H1 (cell line): ENCODE measurements at regions not wholly inside any gene's neighbourhood (a gene's known extent, or its start where the extent isn't known, plus 50 kb on each side); places are given as distances from the start of the nearest gene placed in this dataset.

Experiments used
- CTCF ChIA-PET: fragments of 300-600 bp; sonication (Branson Sonifier 250); formaldehyde crosslinking; loops from one replicate; lab custom pipeline; 2021; ENCODE audit not compliant: partially characterized antibody; lab: Charles Lee
- POLR2A ChIA-PET: fragments of 300-600 bp; sonication (Branson Sonifier 250); formaldehyde crosslinking; loops from one replicate; lab custom pipeline; 2021; ENCODE audit warnings: inconsistent platforms; ENCODE audit not compliant: partially characterized antibody; lab: Charles Lee
- DNase-seq, 2 experiments: peaks; one replicate each; pipeline versions ENCODE4 v3.0.0 to v3.0.0-alpha.2; 2010 to 2022; ENCODE audit warnings: low spot score in 2 of 2, low read depth in 1 of 2, mixed read lengths in 1 of 2
- FAIRE-seq: peaks from 2 replicates; lab custom pipeline; 2011; peaks lifted over from hg19 to GRCh38; lab: Jason Lieb, UNC
- H2AFZ ChIP-seq: 2 replicates; pipeline ENCODE4 v1.8.1; 2012; ENCODE audit warnings: low read length, inconsistent platforms
- H2AK5ac ChIP-seq: 2 replicates; pipeline ENCODE4 v1.6.1; 2013; ENCODE audit warnings: low read depth, low read length
- H2BK120ac ChIP-seq: replicated peaks from 2 replicates; pipeline ENCODE3; 2013; ENCODE audit warnings: low read depth, low read length, inconsistent platforms
- H2BK12ac ChIP-seq: 2 replicates; pipeline ENCODE4 v1.6.1; 2013; ENCODE audit warnings: low read depth, low read length
- H2BK15ac ChIP-seq: 2 replicates; pipeline ENCODE4 v1.6.1; 2013; ENCODE audit warnings: low read length
- H2BK20ac ChIP-seq: 2 replicates; pipeline ENCODE4 v1.6.1; 2013; ENCODE audit warnings: low read length
- H2BK5ac ChIP-seq: 2 replicates; pipeline ENCODE4 v1.6.1; 2013; ENCODE audit warnings: low read depth, low read length
- H3K14ac ChIP-seq: 2 replicates; pipeline ENCODE4 v1.6.1; 2013; ENCODE audit warnings: inconsistent platforms; ENCODE audit not compliant: insufficient read length
- H3K18ac ChIP-seq: 2 replicates; pipeline ENCODE4 v1.6.1; 2013; ENCODE audit warnings: low read length; ENCODE audit errors: extremely low read depth
- H3K23ac ChIP-seq: 2 replicates; pipeline ENCODE4 v1.6.1; 2013; ENCODE audit warnings: inconsistent platforms; ENCODE audit not compliant: insufficient read length
- H3K23me2 ChIP-seq: 2 replicates; pipeline ENCODE4 v1.6.1; 2013; ENCODE audit warnings: low read depth, low read length
- H3K27ac ChIP-seq: 2 replicates; pipeline ENCODE4 v1.6.1; 2011; ENCODE audit warnings: low read depth, low read length, inconsistent platforms
- H3K27me3 ChIP-seq, 4 experiments: replicated peaks in 1 of 4; 1 replicate in 1 of 4; 2 replicates in 3 of 4; pipeline versions ENCODE4 v1.6.1 to v1.8.1; 2011 to 2013; ENCODE audit warnings: low read length in 3 of 4, mild to moderate bottlenecking in 3 of 4, inconsistent platforms in 2 of 4, mixed read lengths in 2 of 4, moderate library complexity in 1 of 4; ENCODE audit not compliant: control insufficient read depth in 3 of 4, insufficient read depth in 3 of 4; ENCODE audit errors: extremely low read depth in 1 of 4
- H3K36me3 ChIP-seq, 4 experiments: 2 replicates each; pipeline versions ENCODE4 v1.6.1 to v1.8.1; 2011 to 2013; ENCODE audit warnings: mild to moderate bottlenecking in 4 of 4, low read length in 3 of 4, moderate library complexity in 2 of 4, control low read depth in 1 of 4, inconsistent platforms in 1 of 4; ENCODE audit not compliant: insufficient read depth in 4 of 4, control insufficient read depth in 2 of 4
- H3K4ac ChIP-seq: replicated peaks from 2 replicates; pipeline ENCODE3; 2013; ENCODE audit warnings: low read length, low read depth, mixed read lengths, inconsistent platforms; ENCODE audit not compliant: insufficient read length
- H3K4me1 ChIP-seq, 4 experiments: replicated peaks in 1 of 4; 1 replicate in 1 of 4; 2 replicates in 3 of 4; pipeline versions ENCODE4 v1.6.1 to v1.8.1; 2011 to 2013; ENCODE audit warnings: low read length in 3 of 4, inconsistent platforms in 2 of 4, mixed read lengths in 1 of 4; ENCODE audit not compliant: insufficient read depth in 4 of 4, control insufficient read depth in 3 of 4
- H3K4me2 ChIP-seq, 2 experiments: 2 replicates each; pipeline versions ENCODE4 v1.6.1 to v1.8.1; 2011 to 2013; ENCODE audit warnings: low read depth in 2 of 2, low read length in 2 of 2, control low read depth in 1 of 2, inconsistent platforms in 1 of 2, mild to moderate bottlenecking in 1 of 2; ENCODE audit not compliant: insufficient read depth in 1 of 2
- H3K4me3 ChIP-seq, 4 experiments: fragments of 200-600, 300-600 bp in 1 of 4; sonication (generic), shearing (Covaris generic), sonication (Bioruptor Twin) in 1 of 4; 2 replicates each; pipeline versions ENCODE4 v1.5.1 to v1.8.1; 2011 to 2016; ENCODE audit warnings: low read length in 4 of 4, low read depth in 3 of 4, control low read depth in 2 of 4, inconsistent platforms in 2 of 4, mild to moderate bottlenecking in 2 of 4, mixed read lengths in 1 of 4, moderate library complexity in 1 of 4; ENCODE audit not compliant: insufficient read depth in 2 of 4; ENCODE audit errors: extremely low read depth in 1 of 4
- H3K56ac ChIP-seq: replicated peaks from 2 replicates; pipeline ENCODE3; 2013; ENCODE audit warnings: low read depth, mild to moderate bottlenecking, mixed read lengths, low read length, inconsistent platforms; ENCODE audit not compliant: insufficient read length
- H3K79me1 ChIP-seq: 2 replicates; pipeline ENCODE4 v1.6.1; 2013; ENCODE audit warnings: low read depth, low read length, control low read depth
- H3K79me2 ChIP-seq, 2 experiments: 2 replicates each; pipeline versions ENCODE4 v1.6.1 to v1.8.1; 2012 to 2013; ENCODE audit warnings: low read length in 2 of 2, mild to moderate bottlenecking in 2 of 2, inconsistent platforms in 1 of 2; ENCODE audit not compliant: insufficient read depth in 2 of 2, control insufficient read depth in 1 of 2
- H3K9ac ChIP-seq, 4 experiments: replicated peaks in 1 of 4; 1 replicate in 1 of 4; 2 replicates in 3 of 4; pipeline versions ENCODE4 v1.6.1 to v1.8.1; 2011 to 2013; ENCODE audit warnings: low read depth in 3 of 4, low read length in 3 of 4, control low read depth in 2 of 4, mild to moderate bottlenecking in 2 of 4, moderate library complexity in 2 of 4, inconsistent platforms in 1 of 4; ENCODE audit errors: extremely low read depth in 1 of 4
- H3K9me3 ChIP-seq, 2 experiments: 2 replicates each; pipeline versions ENCODE4 v1.6.1 to v1.8.1; 2012 to 2013; ENCODE audit warnings: mild to moderate bottlenecking in 2 of 2, moderate library complexity in 2 of 2, control low read depth in 1 of 2, inconsistent platforms in 1 of 2, low read depth in 1 of 2, low read length in 1 of 2, mixed read lengths in 1 of 2; ENCODE audit not compliant: insufficient read depth in 2 of 2
- H4K20me1 ChIP-seq, 2 experiments: replicated peaks in 1 of 2; 2 replicates each; pipeline versions ENCODE3 to v1.8.1; 2011 to 2013; ENCODE audit warnings: inconsistent platforms in 2 of 2, low read length in 2 of 2, mild to moderate bottlenecking in 1 of 2; ENCODE audit not compliant: insufficient read depth in 2 of 2, control insufficient read depth in 1 of 2
- H4K5ac ChIP-seq: 2 replicates; pipeline ENCODE4 v1.6.1; 2013; ENCODE audit warnings: low read length, low read depth, mixed read lengths, inconsistent platforms; ENCODE audit not compliant: insufficient read length
- H4K8ac ChIP-seq: 2 replicates; pipeline ENCODE4 v1.8.0; 2013; ENCODE audit warnings: mild to moderate bottlenecking, moderate library complexity, low read length, inconsistent platforms; ENCODE audit not compliant: insufficient read depth; ENCODE audit errors: extremely low read depth
- H4K91ac ChIP-seq: replicated peaks from 2 replicates; pipeline ENCODE3; 2013; ENCODE audit warnings: low read length, mixed read lengths, inconsistent platforms; ENCODE audit not compliant: insufficient read length
- ASH2L ChIP-seq: fragments of 200-600, 300-600 bp; sonication (generic); IDR thresholded peaks from one replicate; pipeline ENCODE4 v1.7.1; 2017; ENCODE audit warnings: low read length
- CTCF ChIP-seq, 3 experiments: IDR thresholded peaks; 1 replicate in 2 of 3; 2 replicates in 1 of 3; pipeline versions ENCODE4 v1.5.1 to v1.6.1; 2011; ENCODE audit warnings: low read length in 3 of 3, mild to moderate bottlenecking in 3 of 3, inconsistent platforms in 2 of 3, low read depth in 1 of 3, moderate library complexity in 1 of 3; ENCODE audit not compliant: insufficient read depth in 1 of 3; ENCODE audit errors: control extremely low read depth in 1 of 3
- E2F6 ChIP-seq: IDR thresholded peaks from 2 replicates; pipeline ENCODE4 v1.6.1; 2012; ENCODE audit warnings: inconsistent platforms
- RNF2 ChIP-seq: fragments of 200-900, 300-1000 bp; sonication (generic); IDR thresholded peaks from 2 replicates; pipeline ENCODE4 v1.7.1; 2016; ENCODE audit warnings: borderline replicate concordance, low read depth, mild to moderate bottlenecking, antibody characterized with exemption, low read length; ENCODE audit not compliant: poor library complexity, severe bottlenecking; ENCODE audit errors: missing control alignments
- SP1 ChIP-seq: IDR thresholded peaks from 2 replicates; pipeline ENCODE4 v1.6.1; 2011; ENCODE audit warnings: low read depth, low read length
- TAF7 ChIP-seq: optimal IDR thresholded peaks from 2 replicates; pipeline ENCODE3; 2011; ENCODE audit warnings: low read depth, mild to moderate bottlenecking, inconsistent platforms, low read length, moderate library complexity, borderline replicate concordance
- WGBS, 2 experiments: shearing (Covaris generic) in 1 of 2; methylation state at CpG; one replicate each; pipeline versions ENCODE4 v1.1.6 to v1.1.7; 2013 to 2015; ENCODE audit warnings: low lambda C conversion rate in 2 of 2, mixed read lengths in 2 of 2, inconsistent platforms in 1 of 2, low coverage in 1 of 2, missing lambda C conversion rate in 1 of 2; ENCODE audit not compliant: insufficient replicate concordance in 2 of 2, insufficient coverage in 1 of 2, insufficient read length in 1 of 2; ENCODE audit errors: extremely low coverage in 1 of 2, missing lambda C conversion rate in 1 of 2; 5-methylcytosine and 5-hydroxymethylcytosine counted together

- Histone ChIP-seq H3K9me3 (peaks cover 4 to 22% of the 10 kb centered on the region in 2 experiments; a peak in 2 of 4 replicates), H4K91ac (no peak overlapping the region), H2BK5ac (no peak overlapping the region), H3K14ac (no peak overlapping the region), H3K27ac (no peak overlapping the region), H2BK12ac (no peak overlapping the region), H3K36me3 (no peaks in the 10 kb centered on the region), H3K79me1 (no peaks in the 10 kb centered on the region), H3K79me2 (no peaks in the 10 kb centered on the region), H2AFZ (no peak overlapping the region), H2BK120ac (no peak overlapping the region), H4K5ac (no peak overlapping the region), H3K18ac (no peak overlapping the region), H3K4me2 (no peak overlapping the region), H3K56ac (no peak overlapping the region), H3K4me1 (no peaks in the 10 kb centered on the region), H3K4ac (no peak overlapping the region), H2AK5ac (no peak overlapping the region), H4K8ac (no peak overlapping the region), H3K9ac (no peak overlapping the region), H2BK20ac (no peak overlapping the region), H3K4me3 (no peak overlapping the region), H3K27me3 (no peaks in the 10 kb centered on the region), H2BK15ac (no peak overlapping the region), H4K20me1 (no peaks in the 10 kb centered on the region), H3K23ac (no peak overlapping the region), H3K23me2 (no peaks in the 10 kb centered on the region)
- POLR2A ChIA-PET = no interaction called here
- CTCF ChIA-PET = no interaction called here
- WGBS, 2 experiments = 89% methylated on average over 1 of the region's 1 CpG; no CpG with 5 or more reads in 1 of the 2 experiments
- DNase-seq (no peak), FAIRE-seq (no peak)
- TF ChIP-seq RNF2 (no peak), SP1 (no peak), ASH2L (no peak), CTCF (IDR thresholded peaks at IDR 0.05; ENCODE audit: control extremely low read depth in 1 of 3, insufficient read depth in 1 of 3, low read depth in 1 of 3, low read length in 3 of 3) (no peak), TAF7 (no peak), E2F6 (no peak)
Measured at GRCh38 chr11:56909563-56909962, 79.2 kb upstream of the OR5AK2 start.
